Lower leg skin (tissue), 3 donors: ENCODE measurements at regions not wholly inside any gene's neighbourhood (a gene's known extent, or its start where the extent isn't known, plus 50 kb on each side); places are given as distances from the start of the nearest gene placed in this dataset.

Source experiments
- POLR2A ChIP-seq, 2 donors: fragments of 450-650 bp; IDR thresholded peaks; one replicate each; pipeline ENCODE4 v1.6.1; 2016 to 2017; ENCODE audit warnings: antibody characterized with exemption in 2 of 2, mild to moderate bottlenecking in 1 of 2, moderate library complexity in 1 of 2
- TF ChIP-seq, protein P1 (sequence below), 3 donors: fragments of 450-650 bp; IDR thresholded peaks; one replicate each; pipeline ENCODE4 v1.5.1; 2016; ENCODE audit warnings: antibody characterized with exemption in 3 of 3, mild to moderate bottlenecking in 3 of 3, moderate library complexity in 2 of 3

- TF ChIP-seq, protein P1, sequence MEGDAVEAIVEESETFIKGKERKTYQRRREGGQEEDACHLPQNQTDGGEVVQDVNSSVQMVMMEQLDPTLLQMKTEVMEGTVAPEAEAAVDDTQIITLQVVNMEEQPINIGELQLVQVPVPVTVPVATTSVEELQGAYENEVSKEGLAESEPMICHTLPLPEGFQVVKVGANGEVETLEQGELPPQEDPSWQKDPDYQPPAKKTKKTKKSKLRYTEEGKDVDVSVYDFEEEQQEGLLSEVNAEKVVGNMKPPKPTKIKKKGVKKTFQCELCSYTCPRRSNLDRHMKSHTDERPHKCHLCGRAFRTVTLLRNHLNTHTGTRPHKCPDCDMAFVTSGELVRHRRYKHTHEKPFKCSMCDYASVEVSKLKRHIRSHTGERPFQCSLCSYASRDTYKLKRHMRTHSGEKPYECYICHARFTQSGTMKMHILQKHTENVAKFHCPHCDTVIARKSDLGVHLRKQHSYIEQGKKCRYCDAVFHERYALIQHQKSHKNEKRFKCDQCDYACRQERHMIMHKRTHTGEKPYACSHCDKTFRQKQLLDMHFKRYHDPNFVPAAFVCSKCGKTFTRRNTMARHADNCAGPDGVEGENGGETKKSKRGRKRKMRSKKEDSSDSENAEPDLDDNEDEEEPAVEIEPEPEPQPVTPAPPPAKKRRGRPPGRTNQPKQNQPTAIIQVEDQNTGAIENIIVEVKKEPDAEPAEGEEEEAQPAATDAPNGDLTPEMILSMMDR (IDR thresholded peaks at IDR 0.05) = no peak
- no peak for TF ChIP-seq POLR2A (IDR thresholded peaks at IDR 0.05)
Measured at GRCh38 chr4:114383067-114383466, 215.5 kb upstream of the UGT8 start.
